ENCODE measurements at regions not wholly inside any gene's neighbourhood (a gene's known extent, or its start where the extent isn't known, plus 50 kb on each side); places are given as distances from the start of the nearest gene placed in this dataset.

DNA sequence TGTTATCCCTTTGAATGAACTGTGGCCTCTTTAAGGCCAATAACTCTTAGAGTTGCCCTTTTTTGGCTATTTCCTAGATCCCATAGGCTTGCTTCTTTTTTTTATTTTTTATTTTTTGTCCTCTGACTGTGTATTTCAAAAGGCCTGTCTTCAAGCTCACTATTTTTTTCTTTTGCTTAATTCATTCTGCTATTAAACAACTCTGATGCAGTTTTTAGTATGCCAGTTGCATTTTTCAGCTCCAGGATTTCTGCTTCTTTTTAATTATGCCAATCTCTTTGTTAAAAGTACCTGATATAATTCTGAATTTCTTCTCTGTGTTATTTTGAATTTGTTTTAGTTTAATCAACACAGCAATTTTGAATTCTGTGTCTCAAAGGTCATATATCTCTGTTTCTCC is 912.1 kb downstream of the PLOD2 start:
- TF ChIP-seq, protein P1, sequence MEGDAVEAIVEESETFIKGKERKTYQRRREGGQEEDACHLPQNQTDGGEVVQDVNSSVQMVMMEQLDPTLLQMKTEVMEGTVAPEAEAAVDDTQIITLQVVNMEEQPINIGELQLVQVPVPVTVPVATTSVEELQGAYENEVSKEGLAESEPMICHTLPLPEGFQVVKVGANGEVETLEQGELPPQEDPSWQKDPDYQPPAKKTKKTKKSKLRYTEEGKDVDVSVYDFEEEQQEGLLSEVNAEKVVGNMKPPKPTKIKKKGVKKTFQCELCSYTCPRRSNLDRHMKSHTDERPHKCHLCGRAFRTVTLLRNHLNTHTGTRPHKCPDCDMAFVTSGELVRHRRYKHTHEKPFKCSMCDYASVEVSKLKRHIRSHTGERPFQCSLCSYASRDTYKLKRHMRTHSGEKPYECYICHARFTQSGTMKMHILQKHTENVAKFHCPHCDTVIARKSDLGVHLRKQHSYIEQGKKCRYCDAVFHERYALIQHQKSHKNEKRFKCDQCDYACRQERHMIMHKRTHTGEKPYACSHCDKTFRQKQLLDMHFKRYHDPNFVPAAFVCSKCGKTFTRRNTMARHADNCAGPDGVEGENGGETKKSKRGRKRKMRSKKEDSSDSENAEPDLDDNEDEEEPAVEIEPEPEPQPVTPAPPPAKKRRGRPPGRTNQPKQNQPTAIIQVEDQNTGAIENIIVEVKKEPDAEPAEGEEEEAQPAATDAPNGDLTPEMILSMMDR (conservative IDR thresholded peaks at IDR 0.05; ENCODE audit: low read depth in 2 of 2): no peak
- TF ChIP-seq, protein P2, sequence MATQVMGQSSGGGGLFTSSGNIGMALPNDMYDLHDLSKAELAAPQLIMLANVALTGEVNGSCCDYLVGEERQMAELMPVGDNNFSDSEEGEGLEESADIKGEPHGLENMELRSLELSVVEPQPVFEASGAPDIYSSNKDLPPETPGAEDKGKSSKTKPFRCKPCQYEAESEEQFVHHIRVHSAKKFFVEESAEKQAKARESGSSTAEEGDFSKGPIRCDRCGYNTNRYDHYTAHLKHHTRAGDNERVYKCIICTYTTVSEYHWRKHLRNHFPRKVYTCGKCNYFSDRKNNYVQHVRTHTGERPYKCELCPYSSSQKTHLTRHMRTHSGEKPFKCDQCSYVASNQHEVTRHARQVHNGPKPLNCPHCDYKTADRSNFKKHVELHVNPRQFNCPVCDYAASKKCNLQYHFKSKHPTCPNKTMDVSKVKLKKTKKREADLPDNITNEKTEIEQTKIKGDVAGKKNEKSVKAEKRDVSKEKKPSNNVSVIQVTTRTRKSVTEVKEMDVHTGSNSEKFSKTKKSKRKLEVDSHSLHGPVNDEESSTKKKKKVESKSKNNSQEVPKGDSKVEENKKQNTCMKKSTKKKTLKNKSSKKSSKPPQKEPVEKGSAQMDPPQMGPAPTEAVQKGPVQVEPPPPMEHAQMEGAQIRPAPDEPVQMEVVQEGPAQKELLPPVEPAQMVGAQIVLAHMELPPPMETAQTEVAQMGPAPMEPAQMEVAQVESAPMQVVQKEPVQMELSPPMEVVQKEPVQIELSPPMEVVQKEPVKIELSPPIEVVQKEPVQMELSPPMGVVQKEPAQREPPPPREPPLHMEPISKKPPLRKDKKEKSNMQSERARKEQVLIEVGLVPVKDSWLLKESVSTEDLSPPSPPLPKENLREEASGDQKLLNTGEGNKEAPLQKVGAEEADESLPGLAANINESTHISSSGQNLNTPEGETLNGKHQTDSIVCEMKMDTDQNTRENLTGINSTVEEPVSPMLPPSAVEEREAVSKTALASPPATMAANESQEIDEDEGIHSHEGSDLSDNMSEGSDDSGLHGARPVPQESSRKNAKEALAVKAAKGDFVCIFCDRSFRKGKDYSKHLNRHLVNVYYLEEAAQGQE (IDR thresholded peaks at IDR 0.05; ENCODE audit: unreplicated experiment): no peak
- TF ChIP-seq NANOG (IDR thresholded peaks at IDR 0.05; ENCODE audit: borderline replicate concordance) (no peak), EZH2phosphoT487 (IDR thresholded peaks at IDR 0.05; ENCODE audit: unreplicated experiment) (no peak), JUNB (IDR thresholded peaks at IDR 0.05; ENCODE audit: unreplicated experiment) (no peak), CREB1 (CRISPR knock-in tag; IDR thresholded peaks at IDR 0.05; ENCODE audit: low read depth) (no peak), POLR2AphosphoS5 (IDR thresholded peaks at IDR 0.05; ENCODE audit: low read depth) (no peak), EZH2 (IDR thresholded peaks at IDR 0.05; ENCODE audit: low read depth, unreplicated experiment) (no peak), ZNF331 (CRISPR knock-in tag; IDR thresholded peaks at IDR 0.05; ENCODE audit: low read depth) (no peak), STAT1 (IDR thresholded peaks at IDR 0.05; ENCODE audit: unreplicated experiment) (no peak), ZNF114 (CRISPR knock-in tag; IDR thresholded peaks at IDR 0.05) (no peak)
- TF ChIP-seq, protein P3, sequence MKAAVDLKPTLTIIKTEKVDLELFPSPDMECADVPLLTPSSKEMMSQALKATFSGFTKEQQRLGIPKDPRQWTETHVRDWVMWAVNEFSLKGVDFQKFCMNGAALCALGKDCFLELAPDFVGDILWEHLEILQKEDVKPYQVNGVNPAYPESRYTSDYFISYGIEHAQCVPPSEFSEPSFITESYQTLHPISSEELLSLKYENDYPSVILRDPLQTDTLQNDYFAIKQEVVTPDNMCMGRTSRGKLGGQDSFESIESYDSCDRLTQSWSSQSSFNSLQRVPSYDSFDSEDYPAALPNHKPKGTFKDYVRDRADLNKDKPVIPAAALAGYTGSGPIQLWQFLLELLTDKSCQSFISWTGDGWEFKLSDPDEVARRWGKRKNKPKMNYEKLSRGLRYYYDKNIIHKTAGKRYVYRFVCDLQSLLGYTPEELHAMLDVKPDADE (IDR thresholded peaks at IDR 0.05): no peak
- TF ChIP-seq, protein P4, sequence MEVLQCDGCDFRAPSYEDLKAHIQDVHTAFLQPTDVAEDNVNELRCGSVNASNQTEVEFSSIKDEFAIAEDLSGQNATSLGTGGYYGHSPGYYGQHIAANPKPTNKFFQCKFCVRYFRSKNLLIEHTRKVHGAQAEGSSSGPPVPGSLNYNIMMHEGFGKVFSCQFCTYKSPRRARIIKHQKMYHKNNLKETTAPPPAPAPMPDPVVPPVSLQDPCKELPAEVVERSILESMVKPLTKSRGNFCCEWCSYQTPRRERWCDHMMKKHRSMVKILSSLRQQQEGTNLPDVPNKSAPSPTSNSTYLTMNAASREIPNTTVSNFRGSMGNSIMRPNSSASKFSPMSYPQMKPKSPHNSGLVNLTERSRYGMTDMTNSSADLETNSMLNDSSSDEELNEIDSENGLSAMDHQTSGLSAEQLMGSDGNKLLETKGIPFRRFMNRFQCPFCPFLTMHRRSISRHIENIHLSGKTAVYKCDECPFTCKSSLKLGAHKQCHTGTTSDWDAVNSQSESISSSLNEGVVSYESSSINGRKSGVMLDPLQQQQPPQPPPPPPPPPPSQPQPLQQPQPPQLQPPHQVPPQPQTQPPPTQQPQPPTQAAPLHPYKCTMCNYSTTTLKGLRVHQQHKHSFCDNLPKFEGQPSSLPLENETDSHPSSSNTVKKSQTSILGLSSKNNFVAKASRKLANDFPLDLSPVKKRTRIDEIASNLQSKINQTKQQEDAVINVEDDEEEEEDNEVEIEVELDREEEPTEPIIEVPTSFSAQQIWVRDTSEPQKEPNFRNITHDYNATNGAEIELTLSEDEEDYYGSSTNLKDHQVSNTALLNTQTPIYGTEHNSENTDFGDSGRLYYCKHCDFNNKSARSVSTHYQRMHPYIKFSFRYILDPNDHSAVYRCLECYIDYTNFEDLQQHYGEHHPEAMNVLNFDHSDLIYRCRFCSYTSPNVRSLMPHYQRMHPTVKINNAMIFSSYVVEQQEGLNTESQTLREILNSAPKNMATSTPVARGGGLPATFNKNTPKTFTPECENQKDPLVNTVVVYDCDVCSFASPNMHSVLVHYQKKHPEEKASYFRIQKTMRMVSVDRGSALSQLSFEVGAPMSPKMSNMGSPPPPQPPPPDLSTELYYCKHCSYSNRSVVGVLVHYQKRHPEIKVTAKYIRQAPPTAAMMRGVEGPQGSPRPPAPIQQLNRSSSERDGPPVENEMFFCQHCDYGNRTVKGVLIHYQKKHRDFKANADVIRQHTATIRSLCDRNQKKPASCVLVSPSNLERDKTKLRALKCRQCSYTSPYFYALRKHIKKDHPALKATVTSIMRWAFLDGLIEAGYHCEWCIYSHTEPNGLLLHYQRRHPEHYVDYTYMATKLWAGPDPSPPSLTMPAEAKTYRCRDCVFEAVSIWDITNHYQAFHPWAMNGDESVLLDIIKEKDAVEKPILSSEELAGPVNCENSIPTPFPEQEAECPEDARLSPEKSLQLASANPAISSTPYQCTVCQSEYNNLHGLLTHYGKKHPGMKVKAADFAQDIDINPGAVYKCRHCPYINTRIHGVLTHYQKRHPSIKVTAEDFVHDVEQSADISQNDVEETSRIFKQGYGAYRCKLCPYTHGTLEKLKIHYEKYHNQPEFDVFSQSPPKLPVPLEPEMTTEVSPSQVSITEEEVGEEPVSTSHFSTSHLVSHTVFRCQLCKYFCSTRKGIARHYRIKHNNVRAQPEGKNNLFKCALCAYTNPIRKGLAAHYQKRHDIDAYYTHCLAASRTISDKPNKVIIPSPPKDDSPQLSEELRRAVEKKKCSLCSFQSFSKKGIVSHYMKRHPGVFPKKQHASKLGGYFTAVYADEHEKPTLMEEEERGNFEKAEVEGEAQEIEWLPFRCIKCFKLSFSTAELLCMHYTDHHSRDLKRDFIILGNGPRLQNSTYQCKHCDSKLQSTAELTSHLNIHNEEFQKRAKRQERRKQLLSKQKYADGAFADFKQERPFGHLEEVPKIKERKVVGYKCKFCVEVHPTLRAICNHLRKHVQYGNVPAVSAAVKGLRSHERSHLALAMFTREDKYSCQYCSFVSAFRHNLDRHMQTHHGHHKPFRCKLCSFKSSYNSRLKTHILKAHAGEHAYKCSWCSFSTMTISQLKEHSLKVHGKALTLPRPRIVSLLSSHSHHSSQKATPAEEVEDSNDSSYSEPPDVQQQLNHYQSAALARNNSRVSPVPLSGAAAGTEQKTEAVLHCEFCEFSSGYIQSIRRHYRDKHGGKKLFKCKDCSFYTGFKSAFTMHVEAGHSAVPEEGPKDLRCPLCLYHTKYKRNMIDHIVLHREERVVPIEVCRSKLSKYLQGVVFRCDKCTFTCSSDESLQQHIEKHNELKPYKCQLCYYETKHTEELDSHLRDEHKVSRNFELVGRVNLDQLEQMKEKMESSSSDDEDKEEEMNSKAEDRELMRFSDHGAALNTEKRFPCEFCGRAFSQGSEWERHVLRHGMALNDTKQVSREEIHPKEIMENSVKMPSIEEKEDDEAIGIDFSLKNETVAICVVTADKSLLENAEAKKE (CRISPR knock-in tag; IDR thresholded peaks at IDR 0.05): no peak
